GM10266 (cell line): ENCODE measurements at regions not wholly inside any gene's neighbourhood (a gene's known extent, or its start where the extent isn't known, plus 50 kb on each side); places are given as distances from the start of the nearest gene placed in this dataset.

Experiments
- DNase-seq: peaks from one replicate; pipeline ENCODE4 v3.0.0; 2012; ENCODE audit errors: extremely low spot score
- CTCF ChIP-seq: IDR thresholded peaks from 2 replicates; pipeline ENCODE4 v1.5.1; 2012; ENCODE audit warnings: mild to moderate bottlenecking, low read depth; ENCODE audit not compliant: control insufficient read depth, insufficient read depth; ENCODE audit errors: missing control alignments

GRCh38 chr6:56758553-56758952 is 115.9 kb upstream of the DST start:
- no peak for TF ChIP-seq CTCF
- DNase-seq = no peak

- no peak for TF ChIP-seq CTCF
- no peak for DNase-seq
Measured at GRCh38 chr6:56758120-56758519, 115.4 kb upstream of the DST start.

- TF ChIP-seq CTCF = peak; percentile 44
- no peak for DNase-seq
Measured at GRCh38 chr6:56757588-56757984, 114.9 kb upstream of the DST start.

- TF ChIP-seq CTCF = no peak
- DNase-seq = no peak
Measured at GRCh38 chr6:56756791-56757587, 114.3 kb upstream of the DST start.

GRCh38 chr6:56756219-56756789 is 113.6 kb upstream of the DST start:
- no peak for TF ChIP-seq CTCF
- no peak for DNase-seq

GRCh38 chr6:56755040-56755439 is 112.4 kb upstream of the DST start:
- no peak for TF ChIP-seq CTCF
- no peak for DNase-seq

- TF ChIP-seq CTCF = no peak
- DNase-seq = no peak
Measured at GRCh38 chr6:56753811-56754210, 111.1 kb upstream of the DST start.
